COLO668 (cell line): ENCODE measurements at regions not wholly inside any gene's neighbourhood (a gene's known extent, or its start where the extent isn't known, plus 50 kb on each side); places are given as distances from the start of the nearest gene placed in this dataset.

Source experiments
- DNase-seq: peaks from one replicate; lab custom pipeline; 2025; ENCODE audit not compliant: unreplicated experiment; lab: John Stamatoyannopoulos, UW

DNA sequence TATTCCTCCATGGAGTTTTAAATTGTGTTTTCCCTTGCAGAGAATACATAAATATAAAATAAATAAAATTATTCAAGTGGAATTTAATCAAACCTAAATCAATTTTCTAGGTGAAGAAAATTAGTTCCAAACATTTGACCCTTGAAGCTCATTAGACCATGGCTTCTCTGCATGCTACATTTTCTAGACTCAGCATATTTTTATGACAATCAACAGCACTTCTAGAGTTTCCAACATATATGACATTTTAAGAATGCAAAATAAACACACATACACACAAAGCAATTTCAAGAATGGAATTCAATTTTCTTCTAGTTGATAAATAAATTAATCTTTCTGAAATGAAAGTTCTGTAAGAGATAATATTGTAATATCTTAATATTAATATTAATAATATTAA lies 1083.9 kb upstream of the INTU start:
- DNase-seq, result no peak

DNA sequence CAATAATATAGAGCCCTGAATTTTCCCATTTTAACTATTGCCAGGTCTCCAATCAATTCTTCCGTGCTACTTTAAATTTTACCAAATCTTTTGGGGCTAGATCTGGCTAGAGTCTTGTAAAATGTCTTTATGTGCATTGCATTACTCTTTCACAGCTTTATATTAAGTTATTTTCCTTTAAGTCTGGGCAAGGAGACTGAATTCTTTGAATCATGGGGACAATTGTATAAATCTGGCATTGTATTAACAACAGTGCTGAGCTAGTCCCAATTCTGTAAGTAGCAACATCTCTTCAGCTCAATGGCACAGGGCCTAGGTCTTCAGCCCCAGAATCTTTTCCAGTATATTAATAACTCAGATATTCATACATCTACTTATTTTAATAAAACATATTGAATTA lies 1080.4 kb upstream of the INTU start:
- DNase-seq, result no peak

DNA sequence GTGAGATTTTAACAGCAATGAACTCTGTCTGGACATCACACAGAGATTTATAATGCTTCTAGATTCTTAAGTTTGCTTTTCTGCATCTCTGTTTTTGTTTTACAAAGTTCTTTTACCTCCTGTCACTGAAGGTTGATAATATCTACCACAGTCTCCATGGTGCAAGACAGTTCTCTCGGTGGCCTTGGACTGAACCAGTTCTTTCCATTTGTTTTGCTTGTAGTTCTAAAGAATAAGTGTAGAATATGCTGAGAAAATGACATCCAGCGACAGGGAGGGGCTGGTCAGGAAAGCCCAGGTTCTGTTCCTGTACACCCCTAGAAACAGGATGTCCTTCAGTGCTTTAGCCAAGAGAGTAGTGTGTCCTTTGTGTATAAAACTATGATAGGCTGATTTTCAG lies 1079.5 kb upstream of the INTU start:
- no peak for DNase-seq

DNA sequence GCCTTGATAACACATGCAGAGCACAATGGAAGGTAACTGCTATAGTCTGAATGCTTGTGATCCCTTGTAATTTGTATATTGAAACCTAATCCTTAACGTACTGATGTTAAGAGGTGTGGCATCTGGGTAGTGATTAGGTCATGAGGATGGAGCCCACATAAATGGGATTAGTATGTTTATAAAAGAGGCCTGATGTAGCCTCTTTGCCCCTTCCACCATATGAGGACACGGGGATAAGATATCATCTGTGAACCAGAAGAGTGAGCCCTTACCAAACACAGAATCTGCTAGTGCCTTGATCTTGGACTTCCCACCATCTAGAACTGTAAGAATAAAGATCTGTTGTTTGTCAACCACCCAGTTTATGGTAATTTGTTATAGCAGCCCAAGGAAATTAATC lies 1074.2 kb upstream of the INTU start:
- DNase-seq, result no peak

DNA sequence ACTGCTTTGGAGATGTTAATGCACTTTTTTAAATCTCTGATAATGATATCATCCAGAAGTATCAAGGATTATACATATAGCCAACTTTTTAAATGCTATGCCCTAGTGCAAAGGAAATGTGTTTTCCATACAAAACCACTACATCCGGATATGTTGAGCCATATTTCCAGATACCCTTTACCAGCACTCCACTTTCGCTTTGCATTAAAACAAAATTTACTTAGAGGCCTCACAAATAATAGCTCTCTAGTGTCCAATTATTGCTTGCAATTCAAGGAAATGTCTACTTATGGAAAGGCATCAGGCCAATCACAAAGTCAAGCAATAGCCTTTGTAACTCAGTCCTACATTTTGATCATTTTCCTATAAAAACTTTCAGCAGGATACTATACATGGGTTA lies 1072.8 kb upstream of the INTU start:
- DNase-seq, result no peak

DNA sequence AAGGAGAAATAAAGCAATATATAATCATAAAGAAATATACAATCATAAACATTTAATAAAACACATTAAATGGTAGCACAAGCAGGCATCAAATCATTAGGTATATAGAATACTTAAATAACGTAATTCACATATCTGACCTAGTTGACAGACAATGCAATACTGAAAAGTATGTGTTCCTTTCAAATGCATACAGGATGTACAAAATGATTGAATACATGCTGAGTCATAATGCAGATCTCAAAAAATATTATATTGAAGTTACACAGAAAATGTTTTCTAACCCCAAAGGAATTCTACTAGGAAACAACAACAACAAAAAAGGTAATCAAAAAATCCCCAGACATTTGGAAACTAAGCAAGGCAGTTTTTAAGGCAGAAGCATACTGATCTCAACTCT lies 1072.0 kb upstream of the INTU start:
- DNase-seq, result no peak

DNA sequence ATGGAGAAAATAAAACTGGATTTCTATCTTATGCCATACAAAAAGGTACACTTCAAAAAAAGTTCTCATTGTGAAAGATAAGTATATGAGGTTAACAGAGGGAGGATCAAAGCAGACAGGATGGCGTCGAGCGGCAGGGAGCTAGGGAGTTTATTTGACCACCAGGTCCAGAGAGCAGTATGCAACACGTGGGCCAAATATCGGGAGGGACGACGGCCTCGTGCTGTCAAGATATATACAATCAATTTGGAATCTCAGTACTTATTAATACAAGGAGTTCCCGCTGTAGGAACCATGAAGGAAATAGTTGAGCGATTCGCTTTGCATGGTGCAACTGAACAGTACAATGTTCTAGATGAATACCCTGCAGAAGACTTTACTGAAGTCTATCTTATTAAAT lies 1069.4 kb upstream of the INTU start:
- DNase-seq, result no peak

DNA sequence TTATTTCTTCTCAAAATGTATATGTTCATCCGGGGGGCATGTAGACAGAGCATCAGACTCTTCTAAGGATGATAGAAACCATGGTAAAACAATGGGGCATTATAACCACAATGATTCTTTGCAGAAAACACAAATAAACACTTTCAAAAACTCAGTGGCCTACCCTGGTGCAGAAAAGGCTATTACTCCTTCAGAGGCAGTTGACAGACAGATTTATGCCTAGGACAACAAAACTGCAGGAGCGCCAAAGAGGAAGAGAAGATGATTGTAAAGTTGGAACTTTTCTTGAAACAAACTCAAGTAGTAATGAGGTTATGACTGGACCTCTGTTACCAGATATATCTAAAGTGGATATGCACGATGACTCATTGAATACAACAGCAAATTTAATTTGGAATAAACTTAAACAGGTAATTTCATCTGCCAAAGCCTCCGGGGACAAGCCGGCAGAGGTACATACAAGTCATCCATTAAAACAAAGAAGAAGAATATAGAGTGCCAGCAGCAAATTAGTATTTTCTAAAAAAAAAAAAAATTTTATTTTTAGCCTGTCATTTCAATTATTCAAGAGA lies 1068.4 kb upstream of the INTU start:
- DNase-seq, result no peak

DNA sequence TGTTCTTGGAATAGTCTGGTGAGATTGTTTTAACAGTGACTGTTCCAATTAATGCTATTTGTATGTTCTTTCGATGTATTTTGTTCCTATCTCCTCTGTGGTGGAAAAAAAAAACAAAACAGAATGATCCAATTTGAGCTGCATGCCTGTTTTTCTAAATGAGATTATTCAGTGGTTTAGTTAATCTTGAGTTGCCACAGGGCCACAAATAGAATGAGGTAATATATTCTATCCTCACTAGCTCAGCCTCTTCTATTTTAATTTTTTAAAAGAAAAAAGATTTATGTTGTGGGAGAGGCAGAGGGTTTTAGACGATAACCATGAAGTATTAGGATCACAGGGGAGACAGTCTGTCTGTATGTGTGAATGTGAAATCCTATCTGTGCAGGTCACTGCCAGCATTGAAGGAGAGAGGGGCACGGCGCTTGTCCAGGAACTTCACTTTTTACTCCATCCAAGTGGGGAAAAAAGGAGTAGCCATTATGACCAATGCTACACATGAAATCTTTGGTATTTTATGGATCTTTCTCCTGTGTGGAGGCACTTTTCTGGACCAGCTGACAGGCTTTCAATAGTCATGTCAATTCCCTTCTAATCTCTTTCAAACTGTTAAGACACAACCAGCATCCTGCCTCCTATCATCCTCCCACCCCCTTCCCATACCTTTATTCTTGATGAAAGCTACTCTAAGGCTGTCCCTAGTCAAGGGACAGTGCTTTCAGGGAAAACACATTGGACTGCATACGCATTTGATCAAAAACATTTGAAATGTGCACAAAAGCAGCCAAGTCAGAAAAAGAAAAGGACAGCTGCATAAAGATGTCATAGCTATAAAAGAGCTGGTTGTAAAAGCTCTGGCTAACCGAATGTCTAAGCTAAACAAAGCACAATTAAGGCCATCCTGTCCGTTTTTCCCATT lies 1063.8 kb upstream of the INTU start:
- no peak for DNase-seq

DNA sequence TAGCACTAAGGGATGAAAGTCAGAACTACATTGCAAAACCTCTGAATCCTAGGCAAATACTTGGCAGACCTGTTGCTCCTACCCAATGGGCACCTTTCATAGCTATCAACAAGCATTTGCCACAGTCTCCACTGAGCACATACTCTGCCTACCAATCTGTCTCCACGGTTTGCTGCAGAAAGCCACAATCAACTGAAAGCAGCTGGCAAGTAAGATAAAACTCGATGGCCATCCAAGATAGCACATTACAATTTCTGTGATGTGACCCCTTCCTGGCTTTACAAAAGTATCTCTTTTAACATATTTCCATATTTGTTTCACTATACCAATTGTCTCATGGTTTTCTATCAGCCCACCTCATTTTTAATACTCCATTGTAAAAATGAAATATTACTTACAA lies 1060.5 kb upstream of the INTU start:
- no peak for DNase-seq

DNA sequence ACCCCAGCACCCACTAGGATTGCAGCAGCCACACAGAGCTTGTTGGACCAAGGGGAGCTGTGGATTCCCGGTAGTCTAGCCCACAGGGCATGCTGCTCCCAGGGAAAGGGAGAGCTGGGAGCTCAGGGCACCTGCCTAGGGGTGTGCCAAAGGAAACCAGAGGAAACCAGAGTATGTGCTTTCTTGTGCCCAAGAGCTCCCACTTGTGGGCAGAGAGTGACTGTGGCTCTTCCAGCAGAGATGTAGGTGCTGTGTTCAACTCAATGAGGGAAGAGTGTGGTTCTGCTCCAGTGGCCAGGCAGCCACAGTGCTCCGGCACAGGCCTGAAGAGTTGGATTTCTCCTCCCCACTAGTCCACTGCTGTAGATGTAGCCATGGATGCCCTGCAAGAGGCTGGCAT lies 1050.0 kb upstream of the INTU start:
- DNase-seq, result no peak

DNA sequence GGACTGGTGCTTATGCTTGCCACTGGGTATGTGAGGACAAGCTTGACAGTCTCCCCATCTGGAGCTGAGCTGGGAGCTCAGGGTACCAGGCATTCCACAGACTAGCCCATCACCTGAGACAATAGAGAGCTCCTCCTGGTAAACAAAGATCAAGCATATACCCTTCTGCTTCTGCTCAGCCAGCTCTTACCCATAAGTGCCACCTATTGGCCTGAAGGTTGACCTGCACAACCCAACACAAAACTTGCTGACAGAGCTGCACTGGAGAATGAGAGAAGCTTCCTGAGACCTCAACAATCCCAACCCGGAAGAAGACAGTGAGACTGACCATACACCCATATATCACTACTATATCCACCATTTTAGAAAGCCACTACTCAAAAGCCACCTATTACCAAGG lies 1049.2 kb upstream of the INTU start:
- DNase-seq, result no peak

DNA sequence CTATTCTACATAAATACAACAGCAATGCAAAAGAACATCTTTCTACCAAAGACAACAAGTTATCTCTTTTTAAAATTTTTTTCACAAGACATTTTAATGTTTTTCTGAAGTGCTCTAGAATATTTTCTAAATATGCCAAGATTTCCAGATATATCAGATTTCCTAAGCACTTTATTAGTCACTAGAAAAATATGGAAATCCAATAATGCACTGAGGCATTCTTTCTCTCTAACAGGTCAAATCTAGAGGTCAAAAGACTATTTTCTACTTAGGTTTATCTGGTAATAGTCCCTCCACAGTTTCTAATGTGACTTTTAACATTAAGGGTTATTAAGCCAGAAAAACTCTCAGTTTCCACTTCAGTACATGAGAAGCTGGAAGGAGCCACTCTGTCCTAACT lies 1041.2 kb upstream of the INTU start:
- no peak for DNase-seq

DNA sequence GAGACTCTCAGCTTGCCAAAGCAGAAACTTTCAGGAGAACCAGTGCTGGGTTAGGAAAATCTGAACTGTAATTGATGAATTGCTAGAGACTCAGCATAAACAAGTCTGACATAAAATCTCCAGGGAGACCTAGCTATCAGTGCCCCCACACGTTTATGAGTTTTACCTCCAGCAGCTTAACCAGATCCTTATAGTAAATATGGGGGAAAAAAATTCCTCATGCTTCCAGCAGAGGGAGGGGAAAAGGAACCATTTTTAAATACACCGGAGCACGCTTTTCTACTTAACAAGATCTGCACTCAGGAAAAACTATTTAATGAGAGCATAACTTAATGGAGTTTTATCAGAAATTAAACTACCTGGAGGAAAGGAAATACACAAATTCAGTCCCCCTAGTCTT lies 1040.7 kb upstream of the INTU start:
- DNase-seq, result no peak

DNA sequence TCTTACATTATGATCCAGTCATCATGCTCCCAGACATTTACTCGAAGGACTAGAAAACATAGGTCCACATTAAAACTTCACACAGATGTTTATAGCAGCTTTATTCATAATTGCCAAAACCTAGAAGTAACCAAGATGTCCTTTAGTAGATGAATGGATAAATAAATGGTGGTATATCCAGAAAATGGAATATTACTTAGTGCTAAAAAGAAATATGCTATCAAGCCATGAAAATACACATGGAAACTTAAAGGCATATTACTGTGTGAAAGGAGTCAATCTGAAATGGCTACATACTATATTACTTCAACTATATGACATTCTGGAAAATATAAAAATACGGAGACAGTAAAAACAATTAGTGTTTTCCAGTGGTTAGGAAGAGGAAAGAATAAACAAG lies 1039.1 kb upstream of the INTU start:
- no peak for DNase-seq

DNA sequence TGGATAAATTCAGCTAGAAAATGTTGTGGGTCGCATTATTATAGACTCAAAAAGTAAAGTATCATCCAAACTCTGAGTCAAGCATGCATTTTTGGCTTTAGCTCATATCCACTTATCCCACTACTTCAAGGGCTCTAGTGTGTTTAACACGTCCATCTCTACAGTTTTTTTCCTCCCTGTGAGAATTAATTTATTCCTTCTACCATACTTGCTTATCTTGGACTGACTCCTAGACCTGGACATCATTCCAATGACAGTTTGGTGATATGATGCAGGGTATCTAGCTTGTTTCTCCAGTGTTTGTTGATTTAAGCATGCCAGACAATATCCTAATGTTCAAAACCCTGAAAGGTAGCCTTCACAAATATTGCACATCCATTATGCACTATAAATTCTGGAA lies 1037.1 kb upstream of the INTU start:
- DNase-seq, result no peak

DNA sequence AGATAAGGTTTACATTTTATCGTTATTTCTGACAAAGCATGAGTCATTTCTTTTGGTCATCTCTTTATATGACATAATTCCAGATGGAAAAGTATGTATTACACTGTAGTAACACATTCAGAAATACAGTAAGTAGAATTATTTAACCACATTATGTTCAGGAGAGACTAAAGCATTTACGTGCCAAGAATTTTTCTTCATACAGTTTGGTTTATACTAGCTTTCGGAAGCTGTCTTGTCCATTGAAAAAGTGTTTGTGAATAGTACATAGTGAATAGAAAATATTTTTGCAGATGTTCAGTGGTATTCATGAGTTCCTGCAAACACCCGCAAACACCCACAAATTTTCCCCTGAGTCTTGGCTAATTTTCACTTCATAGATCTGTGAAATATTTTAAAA lies 1033.0 kb upstream of the INTU start:
- DNase-seq, result no peak

DNA sequence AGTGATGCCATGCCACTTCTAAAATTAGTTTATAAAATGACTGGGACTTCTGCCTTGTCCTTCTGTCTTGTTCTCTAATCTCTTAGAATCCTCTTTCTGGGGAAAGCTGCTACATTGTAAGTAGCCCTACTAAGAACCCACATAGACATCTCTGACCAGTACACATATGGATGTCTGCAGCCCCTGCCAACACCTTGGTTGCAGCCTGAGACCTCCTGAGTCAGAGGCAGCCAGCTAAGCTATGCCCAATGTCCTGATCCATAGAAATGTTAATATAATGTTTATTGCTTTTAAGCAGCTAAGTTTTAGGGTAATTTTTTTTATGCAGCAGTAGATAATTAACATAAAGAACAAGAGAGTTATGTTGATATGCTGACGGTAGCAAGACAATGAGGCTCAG lies 1029.5 kb upstream of the INTU start:
- DNase-seq, result no peak

DNA sequence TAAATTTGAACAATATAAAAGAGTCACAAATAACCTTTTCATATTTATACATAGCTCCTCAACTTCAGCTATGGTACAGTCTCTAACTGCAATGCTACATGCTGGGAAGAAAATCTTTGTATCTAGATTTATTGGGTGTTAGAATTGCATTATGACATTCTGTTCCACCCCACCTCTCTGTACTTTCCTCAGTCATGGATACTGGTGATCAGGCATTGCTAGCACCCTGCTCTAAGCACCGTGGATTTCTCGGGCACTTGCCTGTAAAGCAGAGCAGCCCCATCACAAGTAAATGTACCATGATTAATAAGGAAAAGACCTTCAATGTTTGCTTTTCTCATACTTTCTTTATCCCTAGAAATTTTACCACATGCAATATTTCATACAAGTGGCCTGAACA lies 1028.9 kb upstream of the INTU start:
- DNase-seq, result no peak

DNA sequence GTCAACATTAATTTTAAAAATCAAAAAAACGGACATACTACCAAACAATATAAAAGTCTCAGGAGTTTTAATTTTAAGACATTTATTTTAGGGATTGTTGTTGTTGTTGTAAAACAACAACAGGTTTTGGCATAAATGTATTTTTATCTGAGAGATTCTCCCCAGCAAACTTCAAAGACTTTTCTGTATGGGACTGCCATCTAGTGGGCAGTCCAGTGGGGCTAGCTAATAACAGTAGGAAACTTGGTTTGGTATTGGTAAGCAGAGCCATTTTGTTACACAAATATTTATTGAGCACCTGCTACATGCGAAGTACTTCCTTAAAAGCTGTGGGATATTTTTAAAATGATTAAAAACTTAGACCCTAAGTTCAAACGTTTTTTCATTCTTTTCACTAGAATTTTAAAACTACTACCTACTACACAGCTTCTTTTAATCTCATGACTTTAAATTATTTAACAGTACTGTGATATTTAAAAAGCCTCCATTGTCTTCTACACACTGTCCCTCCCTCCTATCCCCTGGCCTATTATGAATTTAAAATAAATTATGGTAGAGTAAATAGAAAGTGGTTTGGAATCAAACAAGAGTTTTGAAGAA lies 1028.4 kb upstream of the INTU start:
- no peak for DNase-seq

DNA sequence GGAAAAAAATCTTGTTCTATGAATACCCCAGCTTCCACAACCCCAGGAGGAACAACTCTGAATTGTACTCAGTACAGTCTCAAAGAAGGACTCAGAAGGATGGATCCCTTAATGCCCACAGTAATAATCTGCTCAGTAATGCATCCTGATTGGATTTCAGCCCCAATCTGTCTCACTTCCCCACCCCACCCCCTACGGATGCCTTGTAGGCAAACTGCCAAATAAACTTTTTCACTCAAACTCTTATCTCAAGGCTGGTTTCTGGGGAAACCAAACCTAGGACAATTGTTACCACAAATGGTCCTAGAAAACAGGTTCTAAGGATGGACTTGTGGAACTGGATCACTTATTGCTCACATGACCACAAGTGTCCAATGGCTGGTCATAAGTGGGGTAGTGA lies 1021.8 kb upstream of the INTU start:
- no peak for DNase-seq

DNA sequence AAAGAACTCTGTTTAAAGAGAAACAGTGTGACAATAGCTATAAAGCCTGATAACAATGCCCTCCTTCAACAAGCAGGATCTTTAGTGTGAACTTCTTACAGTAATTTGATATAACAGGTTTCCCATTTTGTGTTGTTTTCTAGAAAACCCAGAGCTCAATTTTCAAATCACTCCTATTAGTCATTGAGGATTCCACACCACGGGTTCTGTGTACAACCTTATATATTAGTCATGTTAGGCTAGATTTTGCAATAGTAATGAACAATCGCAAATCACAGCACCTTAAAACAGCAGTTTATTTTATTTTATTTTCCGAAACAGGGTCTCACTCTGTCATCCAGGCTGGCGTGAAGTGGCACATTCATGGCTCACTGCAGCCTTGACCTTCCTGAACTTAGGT lies 1020.9 kb upstream of the INTU start:
- no peak for DNase-seq
